CD14-positive monocyte (primary cell): ENCODE measurements at regions not wholly inside any gene's neighbourhood (a gene's known extent, or its start where the extent isn't known, plus 50 kb on each side); places are given as distances from the start of the nearest gene placed in this dataset.

Experiments used
- DNase-seq, 3 donors: peaks; one replicate each; pipeline ENCODE4 v3.0.0-alpha.2; 2011 to 2022
- H2AFZ ChIP-seq: 2 replicates; pipeline ENCODE4 v1.6.0; 2012; ENCODE audit warnings: mild to moderate bottlenecking, low read depth, low read length, inconsistent platforms; ENCODE audit not compliant: insufficient read depth, poor library complexity, severe bottlenecking
- H3K27ac ChIP-seq, 2 donors: 1 replicate in 1 of 2; 2 replicates in 1 of 2; pipeline ENCODE4 v1.5.1; 2012 to 2013; ENCODE audit warnings: low read length in 2 of 2, control low read depth in 1 of 2, inconsistent platforms in 1 of 2, low read depth in 1 of 2, mild to moderate bottlenecking in 1 of 2
- H3K27me3 ChIP-seq, 2 donors: one replicate each; pipeline versions ENCODE4 v1.6.0 to v1.6.1; 2011 to 2013; ENCODE audit warnings: low read length in 2 of 2; ENCODE audit not compliant: control insufficient read depth in 2 of 2, insufficient read depth in 2 of 2
- H3K36me3 ChIP-seq, 2 donors: replicated peaks in 1 of 2; 1 replicate in 1 of 2; 2 replicates in 1 of 2; pipeline versions ENCODE4 v1.5.1 to v1.6.1; 2012 to 2013; ENCODE audit warnings: low read length in 2 of 2, control low read depth in 1 of 2, inconsistent platforms in 1 of 2, mild to moderate bottlenecking in 1 of 2; ENCODE audit not compliant: insufficient read depth in 2 of 2, control insufficient read depth in 1 of 2
- H3K4me1 ChIP-seq, 2 donors: 1 replicate in 1 of 2; 2 replicates in 1 of 2; pipeline versions ENCODE4 v1.5.1 to v1.6.1; 2012 to 2013; ENCODE audit warnings: low read length in 2 of 2, control low read depth in 1 of 2, inconsistent platforms in 1 of 2, mild to moderate bottlenecking in 1 of 2, moderate library complexity in 1 of 2; ENCODE audit not compliant: insufficient read depth in 2 of 2, control insufficient read depth in 1 of 2
- H3K4me2 ChIP-seq: replicated peaks from 2 replicates; pipeline ENCODE3; 2012; ENCODE audit warnings: low read length, moderate library complexity, mild to moderate bottlenecking; ENCODE audit not compliant: poor library complexity, severe bottlenecking; ENCODE audit errors: extremely low read depth
- H3K4me3 ChIP-seq, 3 experiments: fragments of 200-600 bp in 1 of 3; sonication (generic) in 1 of 3; replicated peaks in 1 of 3; 1 replicate in 2 of 3; 2 replicates in 1 of 3; pipeline ENCODE4 v1.5.1; 2011 to 2013; ENCODE audit warnings: low read length in 3 of 3, mild to moderate bottlenecking in 3 of 3, control low read depth in 2 of 3, low read depth in 2 of 3, inconsistent platforms in 1 of 3, moderate library complexity in 1 of 3
- H3K79me2 ChIP-seq: 2 replicates; pipeline ENCODE4 v1.6.0; 2012; ENCODE audit warnings: mild to moderate bottlenecking, control low read depth, inconsistent platforms, low read length, moderate library complexity; ENCODE audit not compliant: insufficient read depth
- H3K9ac ChIP-seq: 2 replicates; pipeline ENCODE4 v1.6.0; 2017; ENCODE audit warnings: low read length, mild to moderate bottlenecking; ENCODE audit not compliant: insufficient read depth, poor library complexity, severe bottlenecking
- H3K9me3 ChIP-seq, 2 donors: replicated peaks in 1 of 2; 1 replicate in 1 of 2; 2 replicates in 1 of 2; pipeline versions ENCODE4 v1.5.1 to v1.6.1; 2012 to 2013; ENCODE audit warnings: low read length in 2 of 2, control low read depth in 1 of 2; ENCODE audit not compliant: control insufficient read depth in 1 of 2, insufficient read depth in 1 of 2
- H4K20me1 ChIP-seq: 2 replicates; pipeline ENCODE4 v1.6.0; 2012; ENCODE audit warnings: mild to moderate bottlenecking, low read length, control low read depth, moderate library complexity; ENCODE audit not compliant: insufficient read depth
- H3K27ac Mint-ChIP-seq, 7 donors: one replicate each; pipeline ENCODE4 v1.8.0; 2020; ENCODE audit warnings: mild to moderate bottlenecking in 7 of 7, mixed read lengths in 7 of 7, moderate library complexity in 6 of 7, inconsistent platforms in 2 of 7
- H3K27me3 Mint-ChIP-seq, 3 donors: one replicate each; pipeline ENCODE4 v1.8.0; 2021 to 2022; ENCODE audit warnings: low read depth in 3 of 3, mild to moderate bottlenecking in 3 of 3, mixed read lengths in 3 of 3, moderate library complexity in 3 of 3, inconsistent platforms in 1 of 3
- H3K36me3 Mint-ChIP-seq, 2 donors: one replicate each; pipeline ENCODE4 v1.8.0; 2020; ENCODE audit warnings: mixed read lengths in 2 of 2, inconsistent platforms in 1 of 2, mild to moderate bottlenecking in 1 of 2
- H3K4me1 Mint-ChIP-seq: one replicate; pipeline ENCODE4 v1.8.0; 2020; ENCODE audit warnings: mild to moderate bottlenecking, mixed read lengths
- H3K4me3 Mint-ChIP-seq, 2 donors: one replicate each; pipeline ENCODE4 v1.8.0; 2020; ENCODE audit warnings: mild to moderate bottlenecking in 2 of 2, mixed read lengths in 2 of 2, moderate library complexity in 1 of 2
- H3K9me3 Mint-ChIP-seq, 7 donors: one replicate each; pipeline ENCODE4 v1.8.0; 2020 to 2022; ENCODE audit warnings: mixed read lengths in 7 of 7, mild to moderate bottlenecking in 6 of 7, moderate library complexity in 6 of 7, inconsistent platforms in 2 of 7
- WGBS: methylation state at CpG from one replicate; pipeline ENCODE4 v1.1.5; 2013; ENCODE audit warnings: missing lambda C conversion rate; ENCODE audit not compliant: insufficient coverage; 5-methylcytosine and 5-hydroxymethylcytosine counted together
- intact Hi-C, 2 donors: fragments of 100-400 bp; cut with micrococcal nuclease; formaldehyde crosslinking; loops; one replicate each; pipeline versions ENCODE4 v1.15.0 to v1.15.1; 2023
- TF ChIP-seq, protein P1 (sequence below): fragments of 200-600 bp; IDR thresholded peaks from one replicate; pipeline ENCODE4 v1.8.0; 2022; ENCODE audit warnings: antibody characterized with exemption, mild to moderate bottlenecking

- peaks cover 0 to 7% (median 2%) of the 10 kb centered on the region in 7 donors for H3K9me3 Mint-ChIP-seq
- Histone ChIP-seq H3K4me1 (no peaks in the 10 kb centered on the region), H3K27me3 (no peaks in the 10 kb centered on the region), H2AFZ (no peak overlapping the region), H3K9ac (no peak overlapping the region), H3K79me2 (no peaks in the 10 kb centered on the region), H3K4me2 (no peak overlapping the region), H3K9me3 (no peaks in the 10 kb centered on the region), H3K36me3 (no peaks in the 10 kb centered on the region), H4K20me1 (no peaks in the 10 kb centered on the region), H3K27ac (no peak overlapping the region), H3K4me3 (no peak overlapping the region)
- intact Hi-C loops: no loop called here
- no peak overlapping the region for H3K27ac Mint-ChIP-seq
- H3K4me1 Mint-ChIP-seq: no peaks in the 10 kb centered on the region
- TF ChIP-seq, protein P1, sequence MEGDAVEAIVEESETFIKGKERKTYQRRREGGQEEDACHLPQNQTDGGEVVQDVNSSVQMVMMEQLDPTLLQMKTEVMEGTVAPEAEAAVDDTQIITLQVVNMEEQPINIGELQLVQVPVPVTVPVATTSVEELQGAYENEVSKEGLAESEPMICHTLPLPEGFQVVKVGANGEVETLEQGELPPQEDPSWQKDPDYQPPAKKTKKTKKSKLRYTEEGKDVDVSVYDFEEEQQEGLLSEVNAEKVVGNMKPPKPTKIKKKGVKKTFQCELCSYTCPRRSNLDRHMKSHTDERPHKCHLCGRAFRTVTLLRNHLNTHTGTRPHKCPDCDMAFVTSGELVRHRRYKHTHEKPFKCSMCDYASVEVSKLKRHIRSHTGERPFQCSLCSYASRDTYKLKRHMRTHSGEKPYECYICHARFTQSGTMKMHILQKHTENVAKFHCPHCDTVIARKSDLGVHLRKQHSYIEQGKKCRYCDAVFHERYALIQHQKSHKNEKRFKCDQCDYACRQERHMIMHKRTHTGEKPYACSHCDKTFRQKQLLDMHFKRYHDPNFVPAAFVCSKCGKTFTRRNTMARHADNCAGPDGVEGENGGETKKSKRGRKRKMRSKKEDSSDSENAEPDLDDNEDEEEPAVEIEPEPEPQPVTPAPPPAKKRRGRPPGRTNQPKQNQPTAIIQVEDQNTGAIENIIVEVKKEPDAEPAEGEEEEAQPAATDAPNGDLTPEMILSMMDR: no peak
- H3K27me3 Mint-ChIP-seq: peaks cover 0 to 2% (median 0%) of the 10 kb centered on the region in 3 donors
- WGBS: 60% methylated on average over 1 of the region's 2 CpGs
- DNase-seq: no peak
- H3K4me3 Mint-ChIP-seq: no peak overlapping the region
- no peaks in the 10 kb centered on the region for H3K36me3 Mint-ChIP-seq
Measured at GRCh38 chr14:26320886-26321285, 276.9 kb downstream of the NOVA1 start.

GRCh38 chr14:26319139-26319864, 278.5 kb downstream of the NOVA1 start:
- Histone ChIP-seq H3K4me2 (no peak overlapping the region), H3K27me3 (no peaks in the 10 kb centered on the region), H3K9me3 (no peaks in the 10 kb centered on the region), H3K4me3 (no peak overlapping the region), H4K20me1 (no peaks in the 10 kb centered on the region), H3K27ac (no peak overlapping the region), H3K4me1 (no peaks in the 10 kb centered on the region), H3K36me3 (no peaks in the 10 kb centered on the region), H2AFZ (no peak overlapping the region), H3K9ac (no peak overlapping the region), H3K79me2 (no peaks in the 10 kb centered on the region)
- no CpG with 5 or more reads among the region's 5 CpGs for WGBS
- peaks cover 0 to 2% (median 0%) of the 10 kb centered on the region in 3 donors for H3K27me3 Mint-ChIP-seq
- H3K4me1 Mint-ChIP-seq: no peaks in the 10 kb centered on the region
- intact Hi-C loops: no loop called here
- no peak overlapping the region for H3K4me3 Mint-ChIP-seq
- TF ChIP-seq, protein P1: no peak
- no peaks in the 10 kb centered on the region for H3K36me3 Mint-ChIP-seq
- no peak for DNase-seq
- no peak overlapping the region for H3K27ac Mint-ChIP-seq
- peaks cover 0 to 7% (median 2%) of the 10 kb centered on the region in 7 donors for H3K9me3 Mint-ChIP-seq
